Amygdala (tissue), 56 donors: ENCODE measurements at regions not wholly inside any gene's neighbourhood (a gene's known extent, or its start where the extent isn't known, plus 50 kb on each side); places are given as distances from the start of the nearest gene placed in this dataset.

Experiments
- DNase-seq, 56 donors: peaks; one replicate each; lab custom pipeline; 2025; lab: John Stamatoyannopoulos, UW

DNA sequence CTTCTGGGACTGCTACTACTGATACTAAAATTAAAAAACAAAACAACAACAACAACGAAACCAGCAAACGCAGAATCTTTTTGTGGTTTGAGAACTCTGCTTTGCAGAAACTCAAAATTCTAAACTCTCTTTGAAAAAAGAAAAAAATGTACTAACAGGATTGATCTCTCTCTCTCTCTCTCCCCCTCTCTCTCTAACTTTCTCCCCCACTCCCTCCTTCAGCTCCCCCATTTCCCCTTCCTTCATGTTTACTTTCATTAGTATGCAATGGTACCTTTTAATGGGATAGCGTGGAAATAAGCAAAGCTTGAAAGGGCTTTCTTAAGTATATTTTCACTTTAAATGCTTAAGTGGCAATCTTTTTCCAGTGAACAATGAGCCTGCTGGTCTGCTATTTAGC, 562.6 kb upstream of the ADGRL2 start:
- no peak for DNase-seq

DNA sequence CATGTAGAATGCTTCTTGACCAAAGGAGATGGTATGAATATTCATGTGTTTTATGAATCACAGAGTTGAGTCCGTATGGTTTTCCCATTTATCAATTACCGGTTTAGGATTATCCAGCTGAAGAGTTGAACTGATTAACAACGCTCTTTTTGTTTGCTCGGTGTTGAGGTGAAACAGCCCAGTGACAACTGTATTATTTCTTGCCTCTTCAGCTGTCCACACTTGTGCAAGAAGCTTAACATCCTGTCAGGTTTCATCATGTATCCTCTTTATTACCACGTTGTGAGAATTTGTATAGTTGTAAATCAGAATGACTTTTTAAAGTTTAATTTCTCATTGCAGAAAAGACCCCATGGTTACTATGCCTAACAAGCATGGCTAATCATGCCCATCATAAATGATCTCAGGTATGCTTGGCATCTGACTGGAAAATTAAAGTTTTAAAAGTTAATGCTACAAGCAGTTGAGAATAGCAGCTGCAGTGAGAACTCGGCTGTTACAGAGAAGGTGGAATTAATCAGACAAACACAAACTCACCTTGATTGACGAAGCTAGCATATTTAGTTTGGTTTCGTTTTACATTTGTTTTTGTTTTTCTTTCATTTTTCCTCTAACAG, 563.2 kb upstream of the ADGRL2 start:
- no peak for DNase-seq

DNA sequence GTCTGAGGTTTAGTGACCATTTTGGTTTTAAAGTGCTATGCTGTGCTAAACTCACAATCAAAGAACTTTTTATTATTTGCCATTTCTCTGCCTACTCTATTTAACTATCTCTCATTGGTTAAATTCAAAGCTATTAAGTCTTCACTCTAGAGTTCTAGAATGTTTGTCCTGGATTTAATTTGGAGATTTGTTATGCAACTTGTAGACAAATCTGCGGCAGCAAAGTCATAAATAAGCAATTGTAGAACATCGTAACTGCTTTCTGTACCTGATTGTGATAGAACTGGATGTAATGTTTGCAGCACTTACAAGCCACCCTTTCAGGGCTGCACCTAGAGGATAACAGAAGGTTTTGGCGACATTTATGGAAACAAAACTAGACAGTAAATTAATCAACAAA, 566.5 kb upstream of the ADGRL2 start:
- no peak for DNase-seq

DNA sequence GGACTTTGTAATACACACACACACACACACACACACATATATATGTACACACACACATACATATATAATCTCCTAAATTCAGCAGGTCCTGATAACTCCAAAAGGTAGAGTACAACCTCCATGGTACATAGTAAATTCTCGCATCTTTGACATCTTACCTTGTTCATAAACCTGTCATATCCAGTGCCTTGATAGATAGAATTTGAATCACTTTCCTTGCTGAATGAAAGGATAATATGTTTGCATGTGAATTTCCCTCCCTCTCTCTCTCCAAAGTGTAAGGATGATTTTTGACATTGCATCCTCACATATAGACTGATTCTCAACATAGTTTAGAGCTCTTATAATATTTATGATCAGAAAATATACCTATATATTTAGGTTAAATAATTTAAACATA, 567.1 kb upstream of the ADGRL2 start:
- DNase-seq: no peak

DNA sequence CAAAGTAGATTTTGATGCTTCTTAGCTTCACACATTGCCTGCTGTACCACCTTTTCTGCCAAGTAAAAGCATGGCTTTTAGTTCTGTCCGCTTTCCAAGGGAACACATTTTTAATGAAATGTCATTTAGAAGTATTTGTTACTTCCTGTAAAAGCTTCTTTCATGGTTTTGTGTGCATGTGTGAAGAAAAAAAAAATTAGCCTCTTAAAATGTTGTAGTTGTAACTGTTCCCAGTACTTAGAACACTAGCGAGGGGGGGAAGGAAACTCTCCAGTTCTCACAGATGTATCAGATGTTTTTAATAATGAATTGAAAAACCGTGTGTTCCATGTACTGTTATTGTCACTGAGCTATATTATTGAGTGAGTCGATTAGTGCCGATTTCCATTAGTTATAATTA, 568.3 kb upstream of the ADGRL2 start:
- no peak for DNase-seq

DNA sequence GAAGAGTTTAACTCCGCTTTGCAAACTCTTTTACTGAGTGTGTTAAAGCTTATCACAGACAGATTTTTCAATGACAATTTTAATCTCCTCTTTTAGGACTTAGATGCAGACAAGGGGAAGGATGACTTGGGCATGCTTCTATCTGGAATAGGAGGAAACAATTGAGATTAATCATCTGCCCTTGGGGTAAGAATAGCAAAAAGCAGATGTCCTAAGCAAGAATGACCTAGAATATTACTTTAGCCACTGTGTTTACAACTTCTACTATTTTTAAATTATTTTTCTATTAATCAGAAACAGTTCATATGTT, 569.0 kb upstream of the ADGRL2 start:
- DNase-seq: no peak

DNA sequence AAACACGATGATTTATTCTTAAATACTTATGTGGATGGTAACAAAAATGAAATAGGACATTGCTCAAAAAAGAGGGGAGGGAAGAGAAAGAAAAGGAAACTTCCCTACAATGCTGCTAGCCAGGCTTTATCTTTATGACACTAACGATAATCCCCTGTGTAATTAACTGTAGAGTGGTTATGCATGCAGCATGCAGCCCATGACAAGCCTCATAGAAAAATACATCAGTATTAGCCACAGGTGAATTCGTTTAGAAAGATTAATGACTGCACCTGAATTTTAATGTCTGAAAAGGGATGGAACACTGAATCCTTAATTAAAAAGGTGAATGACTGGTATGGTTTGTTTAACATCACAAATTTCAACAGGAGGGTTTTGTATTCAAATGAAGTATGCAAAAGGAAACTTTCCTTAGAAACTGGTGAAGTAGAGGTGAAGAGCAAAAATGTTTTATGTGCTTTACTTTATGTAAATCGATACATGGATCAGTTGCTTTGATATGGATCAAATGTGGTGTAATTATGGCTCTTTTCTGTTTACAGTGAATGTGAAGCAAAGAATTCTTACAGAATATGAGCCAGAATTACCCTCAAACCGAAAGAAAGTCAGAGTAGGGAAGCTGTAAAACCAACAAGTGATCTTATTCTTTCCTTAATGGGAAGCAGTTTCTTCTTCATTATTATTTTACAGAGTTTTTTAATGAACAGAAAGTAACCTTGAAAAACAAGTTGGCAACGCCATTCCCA, 569.6 kb upstream of the ADGRL2 start:
- DNase-seq: no peak

DNA sequence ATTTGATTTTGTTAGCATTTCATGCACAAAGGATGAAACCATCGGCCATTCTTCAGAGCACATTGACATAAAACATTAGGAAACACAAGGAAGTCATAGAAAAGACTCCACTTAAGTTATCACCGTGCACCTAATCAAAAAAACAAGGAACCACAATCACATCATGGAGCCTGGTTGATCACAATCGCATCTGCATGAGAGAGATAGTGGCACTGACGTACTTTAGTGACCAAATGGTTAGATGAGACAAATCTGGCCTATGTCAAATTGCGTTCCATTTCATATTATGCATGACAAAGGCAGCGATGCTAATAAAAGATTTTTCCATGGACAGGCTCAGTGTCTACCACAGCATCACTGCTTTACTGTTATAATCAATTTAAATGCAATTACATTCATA, 571.8 kb upstream of the ADGRL2 start:
- DNase-seq: no peak

DNA sequence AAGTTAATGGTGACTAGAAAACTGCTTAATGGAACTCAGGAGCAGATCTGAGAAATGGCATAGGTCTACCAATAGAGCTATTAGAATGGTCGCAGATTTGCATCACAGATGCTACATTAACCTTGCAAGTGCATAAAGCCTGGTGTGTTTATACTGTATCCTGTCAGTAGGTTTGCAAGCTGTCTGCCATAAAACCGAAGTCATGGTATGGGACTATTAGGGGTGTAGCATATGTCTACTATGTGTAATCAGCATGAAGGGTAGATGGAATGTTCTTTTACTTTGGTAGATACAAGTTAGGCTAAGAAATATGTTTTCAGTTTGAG, 574.2 kb upstream of the ADGRL2 start:
- no peak for DNase-seq

DNA sequence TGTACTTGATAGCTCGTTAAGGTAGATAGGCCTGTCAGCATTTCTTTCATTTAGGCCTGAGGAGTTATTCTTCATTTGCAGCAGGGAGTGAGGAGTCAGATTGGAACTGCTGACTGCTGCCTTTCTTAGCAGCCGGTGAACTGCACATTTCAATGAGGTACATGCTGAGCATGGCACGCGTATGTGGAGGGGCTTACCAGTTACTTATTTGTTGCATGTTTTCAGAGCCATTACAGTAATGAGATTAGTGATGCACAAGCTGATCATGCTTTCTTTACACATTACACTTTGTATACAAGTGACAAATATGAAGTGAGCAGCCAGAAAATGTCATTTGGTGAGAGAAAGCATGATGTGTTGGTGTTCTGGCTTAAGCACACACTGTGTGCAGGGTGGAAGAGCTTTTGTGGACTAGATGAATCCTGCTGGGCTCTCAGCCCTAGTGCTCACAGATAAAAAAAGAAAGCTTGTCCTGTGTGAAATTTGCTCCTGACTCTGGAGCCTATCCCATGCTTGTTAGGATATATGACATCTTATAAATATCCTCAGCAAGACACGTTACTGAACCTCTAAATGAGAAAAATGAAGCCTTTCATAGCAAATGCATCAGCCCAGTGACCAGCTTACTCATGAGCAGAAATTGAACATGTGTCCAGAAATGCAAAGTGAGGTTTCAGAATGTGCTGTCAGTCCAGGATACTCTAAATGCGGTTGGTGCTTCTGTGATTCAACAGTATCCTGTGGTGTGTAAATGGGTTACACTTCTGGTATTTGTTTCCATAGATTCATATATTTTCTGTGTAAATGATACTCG, 574.7 kb upstream of the ADGRL2 start:
- no peak for DNase-seq

DNA sequence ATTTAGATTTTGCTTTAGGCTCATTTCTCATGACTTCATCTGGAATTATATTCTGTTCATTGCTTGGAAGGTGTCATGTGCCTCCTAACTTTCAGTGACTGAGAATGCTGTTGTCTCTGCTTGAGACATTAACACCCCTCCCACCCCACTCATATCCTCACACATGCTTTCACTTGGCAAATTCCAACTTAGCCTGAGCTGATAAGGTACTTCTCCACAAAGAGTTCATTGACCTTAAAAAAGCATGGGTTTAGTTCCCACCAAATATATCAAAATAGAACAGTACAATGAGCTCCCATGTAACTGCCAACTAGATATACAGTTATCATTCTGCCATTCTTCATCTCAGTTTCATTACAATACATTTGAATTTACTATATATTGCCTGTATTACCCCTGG, 576.5 kb upstream of the ADGRL2 start:
- no peak for DNase-seq

DNA sequence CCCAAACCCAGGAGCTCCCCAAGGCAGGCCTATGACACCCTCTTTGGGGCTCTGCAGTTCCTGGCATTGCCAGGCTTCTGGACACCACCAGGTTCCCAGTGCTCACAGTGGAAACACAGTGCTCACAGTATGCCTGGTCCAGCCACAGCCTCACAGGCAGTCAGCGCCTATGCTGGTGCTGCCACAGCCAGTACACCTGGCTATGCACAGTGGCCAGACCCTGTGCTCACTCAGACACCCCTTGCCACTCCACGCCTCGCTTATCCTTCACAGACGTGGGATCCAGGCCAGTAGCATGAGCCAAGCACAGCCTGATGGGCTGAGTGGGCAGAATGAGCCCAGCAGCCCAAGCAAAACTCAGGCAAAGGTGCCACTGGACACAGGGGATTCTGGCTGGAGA, 579.2 kb upstream of the ADGRL2 start:
- no peak for DNase-seq

DNA sequence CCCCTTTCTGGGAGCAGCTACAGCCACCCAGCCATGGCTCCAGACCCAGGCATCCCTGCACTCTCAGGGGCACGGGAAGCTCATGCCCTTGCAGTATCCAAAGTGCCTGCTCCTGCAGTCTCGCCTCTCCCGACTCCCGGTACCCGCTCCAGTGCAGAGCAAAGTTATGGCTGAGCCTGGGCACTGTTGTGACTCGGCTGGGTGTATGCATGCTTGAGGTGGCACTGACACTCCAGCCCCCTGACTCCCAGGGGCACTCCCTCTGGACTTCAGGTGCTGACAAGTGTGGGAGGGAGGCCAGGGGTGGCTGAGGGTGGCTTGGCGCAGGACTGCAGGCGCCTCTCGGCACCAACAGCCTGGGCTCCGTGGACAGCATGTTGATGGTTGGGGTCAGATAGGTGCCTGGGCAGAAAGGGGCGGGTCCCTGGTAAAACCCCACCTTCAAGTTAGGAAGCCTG, 580.1 kb upstream of the ADGRL2 start:
- DNase-seq: no peak

DNA sequence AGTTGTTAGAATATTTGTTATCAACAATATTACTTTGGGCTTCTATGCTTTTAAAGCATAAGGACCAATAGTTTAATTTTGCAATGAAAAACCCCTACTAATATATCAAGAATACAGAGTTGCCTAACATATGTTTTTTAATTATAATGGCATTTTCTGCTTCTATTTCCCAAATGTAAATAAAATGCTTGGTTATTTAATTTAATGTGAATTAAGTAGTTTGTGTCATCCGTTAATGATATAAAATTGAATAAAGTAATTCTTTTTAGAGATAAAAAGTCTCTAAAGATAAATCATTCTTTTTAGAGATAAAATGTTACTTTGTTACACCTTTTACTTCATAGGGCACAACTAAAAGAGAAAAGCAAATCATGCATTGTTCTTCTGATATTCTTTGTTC, 583.7 kb upstream of the ADGRL2 start:
- DNase-seq: no peak

DNA sequence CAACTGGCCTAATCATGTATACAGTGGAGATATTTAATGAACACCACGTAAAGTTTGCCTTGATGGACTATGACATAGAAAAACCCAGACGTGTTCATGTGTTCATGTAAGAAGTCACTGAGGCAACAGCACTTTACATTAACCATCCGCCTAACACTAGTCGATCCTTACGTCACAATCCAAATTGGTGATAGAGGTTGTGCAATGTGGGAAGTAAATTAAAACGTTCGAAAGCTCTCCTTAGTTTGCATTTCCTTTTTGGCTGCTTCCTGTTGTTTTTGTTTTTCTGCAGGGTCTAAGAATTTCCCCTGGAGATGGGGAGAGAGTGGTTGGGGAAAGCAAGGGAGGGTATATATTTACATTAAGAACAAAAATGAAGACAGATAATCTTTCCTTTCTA, 587.5 kb upstream of the ADGRL2 start:
- no peak for DNase-seq

DNA sequence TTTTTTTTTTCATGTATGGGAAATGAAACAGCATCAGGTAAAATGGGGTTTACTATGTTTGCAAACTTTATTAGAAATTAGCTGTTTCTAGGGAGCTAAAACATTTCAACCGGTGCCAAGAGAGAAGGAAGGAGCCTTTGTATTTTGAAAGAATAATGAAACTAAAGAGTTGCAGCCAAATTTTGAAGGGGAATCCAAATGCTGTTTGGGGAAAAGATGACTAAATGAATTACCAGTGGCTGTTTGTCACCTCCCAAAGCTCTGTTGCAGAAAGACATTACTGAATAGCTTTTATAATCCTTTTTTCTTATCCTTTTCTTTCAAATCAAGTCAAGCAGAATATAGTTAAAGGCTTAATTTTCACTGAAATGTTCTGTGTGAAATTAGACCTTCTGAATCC, 591.3 kb upstream of the ADGRL2 start:
- no peak for DNase-seq

DNA sequence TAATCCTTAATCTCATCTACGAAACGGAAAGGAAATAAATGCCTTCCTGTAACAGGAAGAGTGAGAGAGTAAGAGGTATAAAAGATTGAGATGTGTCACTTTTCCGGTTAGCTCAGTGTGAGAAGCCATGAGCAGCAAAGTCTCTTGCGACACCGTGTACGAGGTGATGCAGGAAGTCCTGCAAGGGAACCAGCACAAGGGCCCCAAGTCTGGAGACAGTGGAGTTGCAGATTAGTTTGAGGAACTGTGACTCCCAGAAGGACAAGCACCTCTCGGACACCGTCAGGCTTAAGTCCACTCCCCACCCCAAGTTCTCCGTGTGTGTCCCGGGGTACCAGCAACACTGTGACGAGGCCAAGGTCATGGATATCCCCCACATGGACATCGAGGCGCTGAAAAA, 592.3 kb upstream of the ADGRL2 start:
- no peak for DNase-seq

DNA sequence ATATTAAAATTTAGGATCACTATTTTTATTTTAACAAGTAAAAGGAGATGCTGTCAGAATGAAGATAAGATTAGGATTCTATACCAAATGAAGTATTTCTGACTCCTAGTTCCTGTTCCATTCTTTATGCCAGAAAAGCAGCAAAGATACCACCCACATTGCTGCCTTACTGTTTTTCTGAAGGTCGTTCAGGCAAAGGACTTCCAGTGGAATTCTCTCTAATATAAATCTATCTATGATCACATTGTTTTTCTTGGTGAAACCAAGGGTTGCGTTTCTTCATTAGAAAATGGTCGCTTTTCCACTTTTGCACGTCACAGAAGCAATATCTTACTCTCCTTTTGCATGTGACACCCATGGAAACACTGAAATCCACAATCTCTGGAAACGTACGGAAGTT, 594.8 kb upstream of the ADGRL2 start:
- DNase-seq: no peak

DNA sequence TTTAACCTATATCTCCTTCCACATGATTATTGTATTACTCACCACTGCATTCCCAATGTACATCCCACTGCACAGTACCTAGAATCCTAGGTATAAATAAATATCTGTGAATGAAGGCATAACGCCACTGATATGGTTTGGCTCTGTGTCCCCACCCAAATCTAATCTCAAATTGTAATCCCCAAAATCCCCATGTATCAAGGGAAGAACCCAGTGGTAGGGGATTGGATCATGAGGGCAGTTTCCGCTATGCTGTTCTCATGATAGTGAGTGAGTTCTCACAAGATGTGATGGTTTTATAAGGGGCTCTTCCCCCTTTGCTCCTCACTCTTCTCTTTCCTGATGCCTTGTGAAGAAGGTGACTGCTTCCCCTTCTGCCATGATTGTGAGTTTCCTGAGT, 599.0 kb upstream of the ADGRL2 start:
- DNase-seq: no peak

DNA sequence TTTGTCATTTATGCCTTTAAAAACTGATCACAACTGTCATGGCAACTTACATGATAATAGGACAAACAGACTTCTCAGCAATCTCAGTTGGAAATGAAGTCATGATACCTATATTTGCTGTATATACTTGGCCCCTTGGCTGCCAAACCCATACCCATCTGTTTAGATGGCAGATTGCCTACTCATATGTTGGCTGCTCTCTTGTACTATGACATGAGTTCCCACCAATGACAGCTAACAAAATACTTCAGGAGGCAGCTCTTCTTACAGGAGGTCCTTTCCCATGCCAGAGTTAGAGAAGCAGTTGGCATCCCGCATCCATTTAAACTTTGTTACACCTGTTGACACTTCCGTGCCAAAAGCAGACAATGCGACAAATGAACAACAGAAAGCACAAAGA, 603.1 kb upstream of the ADGRL2 start:
- DNase-seq: no peak

DNA sequence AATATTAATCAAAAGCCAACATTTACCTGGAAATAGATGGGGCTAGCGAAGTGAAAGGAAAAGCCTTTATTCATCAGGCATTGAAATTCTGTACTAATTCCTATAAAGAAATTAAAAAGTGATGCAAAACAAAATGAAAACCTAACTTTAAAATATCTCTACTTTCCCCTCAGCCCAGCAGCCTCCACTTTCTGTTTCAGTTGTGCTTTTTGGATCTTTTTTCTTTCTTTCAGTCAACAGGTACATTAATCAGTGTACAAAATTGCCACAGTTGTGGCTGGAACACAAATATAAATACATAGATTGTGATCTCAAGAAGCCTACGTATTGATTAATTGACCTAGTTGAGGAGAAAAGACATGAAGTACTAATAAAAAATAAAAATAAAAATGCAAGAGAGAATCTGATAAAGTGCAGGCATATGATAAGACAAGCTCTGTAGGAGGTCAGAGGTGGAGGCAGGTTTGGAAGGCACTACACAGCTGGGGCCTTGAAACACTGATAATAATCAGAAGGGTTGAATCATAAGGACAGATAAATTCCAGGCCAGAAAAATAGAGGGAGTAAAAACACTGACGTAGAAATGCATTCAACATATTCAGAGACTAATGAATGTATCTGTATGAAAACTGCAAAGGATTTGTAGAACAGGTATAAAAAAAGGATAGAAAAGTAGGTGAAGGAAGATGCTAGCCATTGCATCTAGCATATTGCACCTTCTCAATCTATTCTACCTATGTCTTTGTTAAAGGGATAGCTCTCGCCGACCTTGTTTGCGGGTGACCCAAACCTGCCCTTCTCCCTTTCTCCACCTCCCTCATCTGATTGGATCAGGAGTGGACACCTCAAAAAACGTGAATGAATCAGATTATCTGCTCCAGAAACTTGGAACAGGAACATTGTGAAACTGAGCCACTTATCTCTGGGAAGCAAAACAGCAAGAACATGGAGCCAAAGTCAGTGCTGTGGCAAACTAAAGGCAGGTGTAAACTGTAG, 607.8 kb upstream of the ADGRL2 start:
- no peak for DNase-seq
